Nephron progenitor cell (in vitro differentiated cells): ENCODE measurements at regions not wholly inside any gene's neighbourhood (a gene's known extent, or its start where the extent isn't known, plus 50 kb on each side); places are given as distances from the start of the nearest gene placed in this dataset.

ENCODE experiments used
- DNase-seq: peaks from one replicate; pipeline ENCODE4 v3.0.0; 2021
- H3K27ac Mint-ChIP-seq: 2 replicates; pipeline ENCODE4 v1.8.0; 2021; ENCODE audit warnings: mild to moderate bottlenecking, moderate library complexity, mixed read lengths
- H3K27me3 Mint-ChIP-seq: 2 replicates; pipeline ENCODE4 v1.8.0; 2021; ENCODE audit warnings: mild to moderate bottlenecking, low read depth, mixed read lengths; ENCODE audit not compliant: poor library complexity
- H3K36me3 Mint-ChIP-seq: 2 replicates; pipeline ENCODE4 v1.8.0; 2021; ENCODE audit warnings: low read depth, mixed read lengths
- H3K4me1 Mint-ChIP-seq: 2 replicates; pipeline ENCODE4 v1.8.0; 2021; ENCODE audit warnings: mixed read lengths
- H3K4me3 Mint-ChIP-seq: 2 replicates; pipeline ENCODE4 v1.8.0; 2021; ENCODE audit warnings: mild to moderate bottlenecking, moderate library complexity, mixed read lengths
- H3K9me3 Mint-ChIP-seq: 2 replicates; pipeline ENCODE4 v1.8.0; 2021; ENCODE audit warnings: mild to moderate bottlenecking, moderate library complexity, mixed read lengths
- TF ChIP-seq, protein P1 (sequence below): fragments of 200-600 bp; sonication (generic); IDR thresholded peaks from 2 replicates; pipeline ENCODE4 v1.5.0; 2021; ENCODE audit warnings: antibody characterized with exemption

GRCh38 chr7:106984034-106984433 lies 60.5 kb upstream of the PRKAR2B start:
- H3K36me3 Mint-ChIP-seq = no peaks in the 10 kb centered on the region
- no peak overlapping the region for H3K27ac Mint-ChIP-seq
- peaks cover 6% of the 10 kb centered on the region for H3K27me3 Mint-ChIP-seq
- H3K4me1 Mint-ChIP-seq = peaks cover 56% of the 10 kb centered on the region
- H3K9me3 Mint-ChIP-seq = no peaks in the 10 kb centered on the region
- no peak for DNase-seq
- no peak overlapping the region for H3K4me3 Mint-ChIP-seq
- TF ChIP-seq, protein P1, sequence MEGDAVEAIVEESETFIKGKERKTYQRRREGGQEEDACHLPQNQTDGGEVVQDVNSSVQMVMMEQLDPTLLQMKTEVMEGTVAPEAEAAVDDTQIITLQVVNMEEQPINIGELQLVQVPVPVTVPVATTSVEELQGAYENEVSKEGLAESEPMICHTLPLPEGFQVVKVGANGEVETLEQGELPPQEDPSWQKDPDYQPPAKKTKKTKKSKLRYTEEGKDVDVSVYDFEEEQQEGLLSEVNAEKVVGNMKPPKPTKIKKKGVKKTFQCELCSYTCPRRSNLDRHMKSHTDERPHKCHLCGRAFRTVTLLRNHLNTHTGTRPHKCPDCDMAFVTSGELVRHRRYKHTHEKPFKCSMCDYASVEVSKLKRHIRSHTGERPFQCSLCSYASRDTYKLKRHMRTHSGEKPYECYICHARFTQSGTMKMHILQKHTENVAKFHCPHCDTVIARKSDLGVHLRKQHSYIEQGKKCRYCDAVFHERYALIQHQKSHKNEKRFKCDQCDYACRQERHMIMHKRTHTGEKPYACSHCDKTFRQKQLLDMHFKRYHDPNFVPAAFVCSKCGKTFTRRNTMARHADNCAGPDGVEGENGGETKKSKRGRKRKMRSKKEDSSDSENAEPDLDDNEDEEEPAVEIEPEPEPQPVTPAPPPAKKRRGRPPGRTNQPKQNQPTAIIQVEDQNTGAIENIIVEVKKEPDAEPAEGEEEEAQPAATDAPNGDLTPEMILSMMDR = no peak

DNA sequence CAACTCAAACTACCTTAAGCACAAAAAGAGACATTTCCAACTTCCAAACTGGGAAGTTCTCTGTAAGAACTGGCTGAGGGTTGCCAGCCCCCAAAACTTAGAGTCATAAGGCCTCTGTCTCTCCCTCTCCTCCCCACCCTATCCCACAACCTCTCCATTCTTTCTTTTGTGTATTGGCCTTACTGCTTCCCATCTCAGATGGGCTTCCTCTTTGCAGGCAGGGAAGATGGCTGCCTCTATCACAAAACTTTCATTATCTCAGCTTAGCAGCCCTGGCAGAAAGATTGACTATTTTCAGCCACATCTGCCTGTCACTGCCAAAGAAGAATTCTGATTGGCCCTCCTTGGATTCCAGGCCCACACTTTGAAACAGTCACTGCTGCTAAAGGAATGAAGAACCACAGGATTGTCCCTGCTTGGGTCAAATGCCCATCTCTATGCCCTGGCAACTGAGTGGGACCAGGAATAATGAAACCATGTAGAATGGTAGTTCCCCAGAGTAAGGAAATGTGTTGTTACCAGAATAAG lies 58.0 kb upstream of the PRKAR2B start:
- Mint-ChIP-seq H3K27ac (no peak overlapping the region), H3K36me3 (no peaks in the 10 kb centered on the region), H3K4me1 (peaks cover 49% of the 10 kb centered on the region), H3K4me3 (no peak overlapping the region), H3K9me3 (no peaks in the 10 kb centered on the region), H3K27me3 (peaks cover 6% of the 10 kb centered on the region)
- TF ChIP-seq, protein P1 = no peak
- DNase-seq = no peak

DNA sequence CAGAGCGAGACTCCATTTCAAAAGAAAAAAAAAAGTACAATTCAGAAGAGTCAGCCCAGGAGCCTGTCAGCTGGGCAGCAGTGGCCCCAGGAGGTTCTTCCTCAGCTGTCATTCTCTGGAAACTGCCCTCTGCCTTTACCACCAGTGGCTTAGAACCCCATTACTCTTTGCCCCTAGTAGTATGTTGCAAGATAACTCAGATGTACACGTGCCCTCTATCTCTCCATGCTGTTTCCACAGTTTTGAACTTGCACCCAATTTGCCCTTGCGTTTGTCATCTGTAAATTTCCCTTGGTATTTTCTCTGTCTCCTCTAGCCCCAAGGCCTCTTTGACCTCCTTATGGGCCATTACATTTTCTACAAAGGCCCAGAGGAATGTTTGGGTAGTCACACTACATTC lies 56.7 kb upstream of the PRKAR2B start:
- Mint-ChIP-seq H3K4me1 (peaks cover 38% of the 10 kb centered on the region), H3K4me3 (no peak overlapping the region), H3K27ac (no peak overlapping the region), H3K27me3 (peaks cover 7% of the 10 kb centered on the region), H3K36me3 (no peaks in the 10 kb centered on the region), H3K9me3 (no peaks in the 10 kb centered on the region)
- TF ChIP-seq, protein P1 = no peak
- no peak for DNase-seq

DNA sequence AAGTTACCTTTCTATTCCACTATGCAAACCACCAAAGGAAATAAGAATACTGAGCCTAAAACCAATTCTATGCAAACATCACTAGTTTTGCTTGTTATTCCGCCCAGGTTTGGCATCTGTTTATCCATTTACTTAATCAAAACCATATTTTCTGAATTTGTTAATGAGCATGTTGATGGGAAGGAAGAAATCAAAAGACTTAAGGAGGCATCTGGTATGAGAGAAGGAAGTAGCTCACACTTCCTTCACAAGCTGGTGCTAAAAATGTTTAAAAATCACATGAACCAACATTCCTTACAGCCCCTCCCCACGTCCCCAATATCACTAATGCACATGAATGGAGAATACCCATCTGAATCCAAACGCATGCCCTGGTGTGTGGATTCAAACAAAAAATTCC lies 52.0 kb upstream of the PRKAR2B start:
- Mint-ChIP-seq H3K36me3 (no peaks in the 10 kb centered on the region), H3K27me3 (peaks cover 4% of the 10 kb centered on the region), H3K9me3 (peaks cover 8% of the 10 kb centered on the region), H3K4me1 (peaks cover 20% of the 10 kb centered on the region), H3K27ac (no peak overlapping the region), H3K4me3 (no peak overlapping the region)
- TF ChIP-seq, protein P1 = no peak
- no peak for DNase-seq
